ENCODE measurements at regions not wholly inside any gene's neighbourhood (a gene's known extent, or its start where the extent isn't known, plus 50 kb on each side); places are given as distances from the start of the nearest gene placed in this dataset.

DNA sequence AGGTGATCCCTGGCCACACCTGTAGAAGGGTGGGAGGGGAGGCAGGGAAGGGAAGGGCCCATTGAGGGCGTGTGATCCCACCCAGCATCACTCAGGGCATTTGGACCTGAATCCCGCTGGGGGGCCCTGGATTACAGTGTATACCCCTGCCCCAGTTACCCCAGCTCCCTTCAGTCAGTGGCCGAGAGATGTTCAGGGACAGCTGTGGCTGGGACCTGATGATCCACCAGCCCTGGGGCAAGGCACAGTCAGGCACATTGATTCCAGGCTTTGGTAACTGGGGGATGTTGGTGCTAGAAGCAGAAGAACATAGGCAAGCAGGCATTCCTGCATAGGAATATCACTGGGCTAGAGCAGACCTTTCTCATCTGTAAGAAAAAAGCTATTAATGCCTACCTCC is 170.3 kb downstream of the FOXL1 start:
- TF ChIP-seq, protein P1, sequence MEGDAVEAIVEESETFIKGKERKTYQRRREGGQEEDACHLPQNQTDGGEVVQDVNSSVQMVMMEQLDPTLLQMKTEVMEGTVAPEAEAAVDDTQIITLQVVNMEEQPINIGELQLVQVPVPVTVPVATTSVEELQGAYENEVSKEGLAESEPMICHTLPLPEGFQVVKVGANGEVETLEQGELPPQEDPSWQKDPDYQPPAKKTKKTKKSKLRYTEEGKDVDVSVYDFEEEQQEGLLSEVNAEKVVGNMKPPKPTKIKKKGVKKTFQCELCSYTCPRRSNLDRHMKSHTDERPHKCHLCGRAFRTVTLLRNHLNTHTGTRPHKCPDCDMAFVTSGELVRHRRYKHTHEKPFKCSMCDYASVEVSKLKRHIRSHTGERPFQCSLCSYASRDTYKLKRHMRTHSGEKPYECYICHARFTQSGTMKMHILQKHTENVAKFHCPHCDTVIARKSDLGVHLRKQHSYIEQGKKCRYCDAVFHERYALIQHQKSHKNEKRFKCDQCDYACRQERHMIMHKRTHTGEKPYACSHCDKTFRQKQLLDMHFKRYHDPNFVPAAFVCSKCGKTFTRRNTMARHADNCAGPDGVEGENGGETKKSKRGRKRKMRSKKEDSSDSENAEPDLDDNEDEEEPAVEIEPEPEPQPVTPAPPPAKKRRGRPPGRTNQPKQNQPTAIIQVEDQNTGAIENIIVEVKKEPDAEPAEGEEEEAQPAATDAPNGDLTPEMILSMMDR (conservative IDR thresholded peaks at IDR 0.05; ENCODE audit: low read depth, low read length), result no peak
- no peak for DNase-seq (ENCODE audit: low read depth)
- H3K4me3 ChIP-seq (ENCODE audit: low read depth, low read length), result no peak overlapping the region

DNA sequence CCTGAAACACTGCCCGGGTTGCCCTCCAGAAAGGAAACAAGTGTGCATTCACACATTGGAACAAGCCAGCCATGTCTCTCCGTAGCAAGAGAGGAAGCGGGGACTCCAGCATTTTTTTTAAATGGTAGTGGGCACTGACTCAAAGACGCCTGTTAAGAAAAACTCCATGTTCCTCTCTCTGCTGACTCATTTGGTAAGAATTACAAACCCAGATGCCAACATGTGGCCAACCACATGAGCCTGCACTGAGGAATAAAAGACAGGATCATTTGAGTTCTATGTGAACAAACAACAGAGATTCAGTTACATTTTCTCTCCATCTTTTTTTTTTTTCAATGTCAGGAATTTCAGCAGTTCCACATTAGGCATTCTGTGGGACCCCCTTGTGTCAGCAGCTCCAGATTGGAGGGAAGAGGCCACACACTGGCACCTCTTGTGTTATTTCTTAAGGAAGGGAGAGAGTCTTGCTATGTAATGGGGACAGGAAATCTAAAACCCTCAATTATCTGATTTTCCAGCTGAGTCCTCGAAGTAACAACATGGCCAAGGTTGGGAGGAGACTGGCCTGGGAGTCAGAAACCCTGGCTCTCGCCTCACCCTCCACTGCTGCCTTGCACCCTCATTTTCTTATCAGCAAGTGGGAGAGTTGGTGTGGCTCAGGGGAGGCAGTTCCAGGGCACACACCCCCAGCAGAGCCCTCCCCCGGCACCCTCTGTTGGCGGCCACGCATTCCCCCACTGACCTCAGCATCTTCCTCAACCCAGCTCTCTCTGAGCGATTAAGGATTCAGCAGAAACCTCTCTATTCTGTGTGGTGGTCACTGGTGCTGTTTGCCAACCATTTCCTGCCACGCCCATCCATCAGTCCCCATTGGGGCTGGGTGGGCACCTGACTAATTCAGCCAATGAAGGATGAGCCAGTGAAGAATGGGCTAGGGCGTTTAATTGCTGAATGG is 173.0 kb downstream of the FOXL1 start:
- DNase-seq (ENCODE audit: low read depth), result peak; percentile 76
- no peak overlapping the region for H3K4me3 ChIP-seq (ENCODE audit: low read depth, low read length)
- TF ChIP-seq, protein P1 (conservative IDR thresholded peaks at IDR 0.05; ENCODE audit: low read depth, low read length), result no peak

DNA sequence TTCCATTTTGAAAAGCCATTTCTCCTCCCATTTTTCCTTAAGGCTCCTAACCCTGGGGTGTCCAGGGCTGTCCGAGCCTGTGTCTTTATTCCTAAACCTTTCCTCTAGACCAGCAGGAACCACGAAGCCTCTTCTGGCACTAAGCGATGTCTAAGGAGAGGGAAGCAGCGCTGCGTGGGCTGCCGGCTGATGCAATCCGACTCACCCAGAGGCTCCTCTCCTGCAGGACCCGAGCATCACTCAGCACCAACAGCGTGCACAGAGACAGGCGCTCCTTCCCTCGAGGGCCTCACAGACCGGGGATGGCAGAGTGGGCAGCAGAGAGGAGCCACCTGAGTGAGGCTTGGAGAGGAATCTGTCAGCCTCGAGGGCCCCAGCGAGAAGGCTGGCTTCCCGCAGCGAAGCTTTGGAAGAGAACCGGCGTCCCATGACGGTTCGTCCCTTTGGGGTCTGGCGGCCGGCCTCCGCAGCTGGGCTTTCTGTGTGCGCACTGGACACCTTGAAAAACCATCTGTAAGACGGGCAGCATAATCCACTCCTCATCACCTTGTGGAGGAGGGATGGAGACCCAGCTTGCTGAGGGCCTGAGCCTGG is 174.3 kb downstream of the FOXL1 start:
- H3K4me3 ChIP-seq (ENCODE audit: low read depth, low read length), result no peak overlapping the region
- DNase-seq (ENCODE audit: low read depth), result no peak
- TF ChIP-seq, protein P1 (conservative IDR thresholded peaks at IDR 0.05; ENCODE audit: low read depth, low read length), result no peak

DNA sequence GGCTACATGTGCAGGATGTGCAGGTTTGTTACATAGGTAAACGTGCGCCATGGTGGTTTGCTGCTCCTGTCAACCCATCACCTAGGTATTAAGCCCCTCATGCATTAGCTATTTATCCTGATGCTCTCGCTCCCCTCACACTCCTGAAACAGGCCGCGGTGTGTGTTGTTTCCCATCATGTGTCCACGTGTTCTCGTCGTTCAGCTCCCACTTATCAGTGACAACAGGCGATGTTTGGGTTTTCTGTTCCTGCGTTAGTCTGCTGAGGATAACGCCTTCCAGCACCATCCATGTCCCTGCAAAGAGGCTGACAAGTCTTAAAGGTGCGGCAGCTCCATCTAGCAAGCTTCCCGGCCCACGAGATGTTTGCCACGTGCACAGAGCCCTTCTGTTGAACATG is 175.1 kb downstream of the FOXL1 start:
- TF ChIP-seq, protein P1 (conservative IDR thresholded peaks at IDR 0.05; ENCODE audit: low read depth, low read length), result no peak
- H3K4me3 ChIP-seq (ENCODE audit: low read depth, low read length), result no peak overlapping the region
- no peak for DNase-seq (ENCODE audit: low read depth)

DNA sequence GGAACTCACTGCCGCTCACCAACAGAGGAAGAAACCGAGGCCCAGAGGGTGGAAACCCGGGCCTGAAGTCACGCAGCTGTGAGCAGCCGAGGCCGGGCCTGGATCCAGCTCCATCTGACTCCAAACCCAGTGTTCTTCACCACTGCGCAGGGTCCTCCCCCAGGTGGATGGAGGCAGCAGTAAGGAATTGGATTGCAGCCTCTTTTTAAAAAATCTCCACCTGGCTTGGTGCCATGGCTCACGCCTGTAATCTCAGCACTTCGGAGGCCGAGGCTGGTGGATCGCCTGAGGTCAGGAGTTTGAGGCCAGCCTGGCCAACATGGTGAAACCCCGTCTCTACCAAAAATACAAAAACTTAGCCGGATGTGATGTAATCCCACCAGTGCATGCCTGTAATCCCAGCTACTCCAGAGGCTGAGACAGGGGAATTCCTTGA is 177.2 kb downstream of the FOXL1 start:
- no peak for DNase-seq (ENCODE audit: low read depth)
- TF ChIP-seq, protein P1 (conservative IDR thresholded peaks at IDR 0.05; ENCODE audit: low read depth, low read length), result no peak
- H3K4me3 ChIP-seq (ENCODE audit: low read depth, low read length), result no peak overlapping the region

DNA sequence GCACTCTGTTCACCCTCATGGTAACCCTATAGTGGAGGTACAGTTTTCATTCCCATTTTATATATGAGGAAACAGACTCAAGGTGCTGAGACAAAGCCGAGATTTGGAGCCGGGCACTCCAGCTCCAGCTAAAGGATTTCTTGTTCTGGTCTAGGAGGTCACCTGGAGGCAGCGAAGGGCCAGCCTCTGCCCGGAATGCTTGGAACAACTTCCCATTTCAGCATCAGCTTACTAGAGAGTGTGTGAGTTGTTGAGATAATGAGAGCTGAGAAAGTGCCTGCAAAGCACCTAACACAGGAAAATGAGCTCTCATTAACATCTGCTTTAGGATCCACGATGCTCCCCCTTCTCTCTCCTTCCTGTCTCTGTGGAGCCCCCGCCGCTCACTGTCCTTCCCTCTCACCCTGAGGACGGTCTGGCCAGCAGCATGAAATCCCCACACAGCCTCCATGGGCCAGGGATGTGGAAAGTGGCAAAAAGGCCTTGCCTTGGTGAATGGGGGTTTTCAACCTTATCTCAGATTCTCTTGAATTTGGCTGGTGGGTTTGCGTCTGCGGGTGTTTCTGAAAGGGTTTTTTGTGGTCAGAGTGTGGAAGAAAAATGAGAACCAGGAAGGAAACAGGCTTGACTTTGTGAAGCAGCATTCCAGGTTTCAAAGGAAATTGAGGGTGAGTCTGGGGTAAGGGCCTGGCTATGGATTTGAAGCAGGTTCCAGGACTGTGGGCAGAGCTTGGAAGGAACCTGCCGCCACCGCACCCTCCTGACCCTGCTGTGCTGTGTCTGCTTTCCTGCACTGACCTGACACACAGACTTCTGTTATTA is 178.7 kb downstream of the FOXL1 start:
- TF ChIP-seq, protein P1 (conservative IDR thresholded peaks at IDR 0.05; ENCODE audit: low read depth, low read length), result no peak

More for the DNA sequence above, 178.7 kb downstream of the FOXL1 start:
- no peak for DNase-seq (ENCODE audit: low read depth)
- no peak overlapping the region for H3K4me3 ChIP-seq (ENCODE audit: low read depth, low read length)
